HCT116 (cell line): ENCODE measurements at regions not wholly inside any gene's neighbourhood (a gene's known extent, or its start where the extent isn't known, plus 50 kb on each side); places are given as distances from the start of the nearest gene placed in this dataset.

ENCODE experiments used
- ATAC-seq: fragments of 200-7000 bp; cut with Tn5 transposase; 2 replicates; pipeline ENCODE4 v1.9.1; 2020; ENCODE audit warnings: mild to moderate bottlenecking, moderate library complexity
- BruUV-seq: library from RNA; stranded (reverse); fragments of 400-500 nt; replicated peaks from 2 replicates; lab custom pipeline; 2021; lab: Mats Ljungman, UMichigan
- CTCF ChIA-PET: fragments of 300-600 bp; sonication (Branson Sonifier 250); formaldehyde crosslinking; loops from one replicate; lab custom pipeline; 2021; ENCODE audit warnings: antibody characterized with exemption; lab: Charles Lee
- POLR2A ChIA-PET: fragments of 300-600, 350-600 bp; sonication (Branson Sonifier 250); formaldehyde crosslinking; loops from one replicate; lab custom pipeline; 2021; ENCODE audit warnings: antibody characterized with exemption; lab: Charles Lee
- RAD21 ChIA-PET, 2 experiments: fragments of 300-600 bp; sonication (Branson Sonifier 250); formaldehyde crosslinking; loops; one replicate each; lab custom pipeline; 2023; ENCODE audit warnings: low total read pairs in 2 of 2; ENCODE audit not compliant: uncharacterized antibody in 2 of 2, unreplicated experiment in 2 of 2, low non-redundant PET in 1 of 2; lab: Charles Lee
- DNase-seq: peaks from one replicate; pipeline ENCODE4 v3.0.0-alpha.2; 2010; ENCODE audit warnings: low read depth, low spot score
- H2AFZ ChIP-seq: fragments of 200-600 bp; shearing (Covaris generic), sonication (generic); 2 replicates; pipeline ENCODE4 v1.6.1; 2017; ENCODE audit warnings: low read depth, mixed run types, mixed read lengths, antibody characterized with exemption, low read length; ENCODE audit not compliant: poor library complexity, severe bottlenecking
- H3K27ac ChIP-seq: 2 replicates; pipeline ENCODE4 v1.5.1; 2012; ENCODE audit warnings: low read depth, low read length
- H3K27me3 ChIP-seq: fragments of 200-600 bp; sonication (generic); 2 replicates; pipeline ENCODE4 v1.6.1; 2016; ENCODE audit warnings: mixed run types, low read length, mixed read lengths; ENCODE audit not compliant: insufficient read depth
- H3K36me3 ChIP-seq, 2 experiments: fragments of 200-500 bp in 1 of 2; fragments of 200-600 bp in 1 of 2; sonication (Bioruptor generic) in 1 of 2; sonication (generic) in 1 of 2; 2 replicates each; pipeline versions ENCODE4 v1.5.1 to v1.6.1; 2014 to 2016; ENCODE audit warnings: low read length in 2 of 2, inconsistent platforms in 1 of 2, mixed read lengths in 1 of 2, mixed run types in 1 of 2; ENCODE audit not compliant: insufficient read depth in 2 of 2, control insufficient read depth in 1 of 2
- H3K4me1 ChIP-seq, 2 experiments: fragments of 200-600 bp in 1 of 2; sonication (generic) in 1 of 2; 2 replicates each; pipeline versions ENCODE4 v1.5.1 to v1.6.1; 2012 to 2017; ENCODE audit warnings: low read length in 2 of 2, inconsistent platforms in 1 of 2, mild to moderate bottlenecking in 1 of 2, mixed read lengths in 1 of 2, mixed run types in 1 of 2, moderate library complexity in 1 of 2; ENCODE audit not compliant: insufficient read depth in 2 of 2, control insufficient read depth in 1 of 2
- H3K4me2 ChIP-seq: fragments of 200-600 bp; sonication (generic); 2 replicates; pipeline ENCODE4 v1.6.1; 2017; ENCODE audit warnings: mixed run types, low read length, mixed read lengths
- H3K4me3 ChIP-seq, 2 experiments: fragments of 200-600 bp in 1 of 2; sonication (generic) in 1 of 2; replicated peaks in 1 of 2; 2 replicates each; pipeline ENCODE4 v1.5.1; 2011 to 2016; ENCODE audit warnings: low read length in 2 of 2, control low read depth in 1 of 2, low read depth in 1 of 2, mild to moderate bottlenecking in 1 of 2, mixed read lengths in 1 of 2, mixed run types in 1 of 2
- H3K79me2 ChIP-seq: fragments of 200-600 bp; sonication (generic); 2 replicates; pipeline ENCODE4 v1.6.1; 2017; ENCODE audit warnings: mild to moderate bottlenecking, mixed run types, low read length, moderate library complexity, mixed read lengths; ENCODE audit not compliant: insufficient read depth
- H3K9ac ChIP-seq: fragments of 200-600 bp; sonication (generic); 2 replicates; pipeline ENCODE4 v1.6.1; 2016; ENCODE audit warnings: low read length, mixed read lengths
- H3K9me2 ChIP-seq: fragments of 200-600 bp; sonication (generic), shearing (Covaris generic); 2 replicates; pipeline ENCODE4 v1.6.1; 2017; ENCODE audit warnings: mixed run types, mild to moderate bottlenecking, moderate library complexity; ENCODE audit not compliant: insufficient read depth
- H3K9me3 ChIP-seq, 2 experiments: fragments of 200-500 bp in 1 of 2; fragments of 200-600 bp in 1 of 2; sonication (Bioruptor generic) in 1 of 2; sonication (generic) in 1 of 2; 2 replicates each; pipeline ENCODE4 v1.6.1; 2014 to 2017; ENCODE audit warnings: low read length in 2 of 2, mixed read lengths in 2 of 2, inconsistent platforms in 1 of 2, low read depth in 1 of 2, mild to moderate bottlenecking in 1 of 2, mixed run types in 1 of 2, moderate library complexity in 1 of 2; ENCODE audit not compliant: control insufficient read depth in 1 of 2, insufficient read depth in 1 of 2
- H4K20me1 ChIP-seq: fragments of 200-600 bp; sonication (generic), shearing (Covaris generic); 2 replicates; pipeline ENCODE4 v1.6.1; 2017; ENCODE audit warnings: mixed run types, mild to moderate bottlenecking, moderate library complexity; ENCODE audit not compliant: insufficient read depth
- ATF3 ChIP-seq: IDR thresholded peaks from 2 replicates; pipeline ENCODE4 v1.6.1; 2012
- CEBPB ChIP-seq: IDR thresholded peaks from 2 replicates; pipeline ENCODE4 v1.6.1; 2012; ENCODE audit warnings: low read depth
- CTCF ChIP-seq, 3 experiments: fragments of 200-600 bp in 1 of 3; sonication (generic) in 1 of 3; IDR thresholded peaks in 2 of 3; conservative IDR thresholded peaks in 1 of 3; 2 replicates each; pipeline ENCODE4 v1.5.1; 2012 to 2017; ENCODE audit warnings: low read depth in 2 of 3, low read length in 2 of 3, antibody characterized with exemption in 1 of 3, borderline replicate concordance in 1 of 3, control low read depth in 1 of 3, mild to moderate bottlenecking in 1 of 3, mixed read lengths in 1 of 3, mixed run types in 1 of 3, moderate library complexity in 1 of 3; ENCODE audit not compliant: insufficient read depth in 1 of 3
- EGR1 ChIP-seq: IDR thresholded peaks from 2 replicates; pipeline ENCODE4 v1.6.1; 2012; ENCODE audit warnings: low read depth
- EZH2 ChIP-seq: fragments of 200-600 bp; sonication (generic); IDR thresholded peaks from 2 replicates; pipeline ENCODE4 v1.6.1; 2017; ENCODE audit warnings: antibody characterized with exemption, mixed run types
- EZH2phosphoT487 ChIP-seq: fragments of 200-600 bp; IDR thresholded peaks from 2 replicates; pipeline ENCODE4 v1.6.1; 2018; ENCODE audit warnings: antibody characterized with exemption, borderline replicate concordance
- MAX ChIP-seq: IDR thresholded peaks from 2 replicates; pipeline ENCODE4 v1.6.1; 2012
- POLR2A ChIP-seq: IDR thresholded peaks from 2 replicates; pipeline ENCODE4 v1.7.0; 2011; ENCODE audit warnings: borderline replicate concordance; ENCODE audit not compliant: insufficient read depth, insufficient read length; ENCODE audit errors: extremely low read depth
- RAD21 ChIP-seq: IDR thresholded peaks from 2 replicates; pipeline ENCODE4 v1.6.1; 2012; ENCODE audit warnings: low read depth, mild to moderate bottlenecking
- SP1 ChIP-seq: IDR thresholded peaks from 2 replicates; pipeline ENCODE4 v1.6.1; 2012; ENCODE audit warnings: low read depth
- TCF7L2 ChIP-seq: IDR thresholded peaks from 2 replicates; pipeline ENCODE4 v1.7.0; 2011; ENCODE audit warnings: borderline replicate concordance, inconsistent platforms; ENCODE audit not compliant: insufficient read depth, insufficient read length; ENCODE audit errors: extremely low read depth
- ZBTB33 ChIP-seq: IDR thresholded peaks from 2 replicates; pipeline ENCODE4 v1.6.1; 2011; ENCODE audit warnings: mild to moderate bottlenecking, low read length, moderate library complexity; ENCODE audit not compliant: insufficient replicate concordance; ENCODE audit errors: extremely low read depth
- intact Hi-C: fragments of 100-400 bp; cut with micrococcal nuclease; formaldehyde crosslinking; loops from 2 replicates; pipeline ENCODE4 v1.10.0; 2022

GRCh38 chr12:89797436-89797835 is 88.8 kb upstream of the ATP2B1 start:
- no peaks in the 10 kb centered on the region for H3K4me1 ChIP-seq
- no peaks in the 10 kb centered on the region for H3K79me2 ChIP-seq
- H3K4me3 ChIP-seq: no peak overlapping the region
- CTCF ChIA-PET: no interaction called here
- no peaks in the 10 kb centered on the region for H3K9me2 ChIP-seq
- no TSS peak for BruUV-seq
- ATAC-seq: no peak
- no peak overlapping the region for H3K27ac ChIP-seq
- no peak overlapping the region for H2AFZ ChIP-seq
- no peaks in the 10 kb centered on the region for H3K27me3 ChIP-seq
- no peak for TF ChIP-seq EZH2
- no peaks in the 10 kb centered on the region for H3K36me3 ChIP-seq
- H4K20me1 ChIP-seq: no peaks in the 10 kb centered on the region
- DNase-seq: no peak
- intact Hi-C loops: no loop called here
- POLR2A ChIA-PET: no interaction called here
- no peak overlapping the region for H3K9ac ChIP-seq
- H3K4me2 ChIP-seq: no peak overlapping the region
- RAD21 ChIA-PET: no interaction called here
- no peaks in the 10 kb centered on the region for H3K9me3 ChIP-seq

- DNase-seq: no peak
- H2AFZ ChIP-seq: no peak overlapping the region
- no peak overlapping the region for H3K27ac ChIP-seq
- no peaks in the 10 kb centered on the region for H3K4me1 ChIP-seq
- RAD21 ChIA-PET: no interaction called here
- ATAC-seq: no peak
- no peak overlapping the region for H3K9ac ChIP-seq
- intact Hi-C loops: no loop called here
- H3K27me3 ChIP-seq: no peaks in the 10 kb centered on the region
- H3K36me3 ChIP-seq: no peaks in the 10 kb centered on the region
- BruUV-seq: no TSS peak
- H3K9me2 ChIP-seq: no peaks in the 10 kb centered on the region
- H4K20me1 ChIP-seq: no peaks in the 10 kb centered on the region
- no peak overlapping the region for H3K4me2 ChIP-seq
- no peaks in the 10 kb centered on the region for H3K79me2 ChIP-seq
- no peaks in the 10 kb centered on the region for H3K9me3 ChIP-seq
- no peak overlapping the region for H3K4me3 ChIP-seq
- CTCF ChIA-PET: no interaction called here
- POLR2A ChIA-PET: no interaction called here
- TF ChIP-seq ATF3 (no peak), EZH2phosphoT487 (no peak), CEBPB (no peak), CTCF (IDR thresholded peaks at IDR 0.05 in 2 of 3, conservative IDR thresholded peaks at IDR 0.05 in 1 of 3; ENCODE audit: borderline replicate concordance in 1 of 3, insufficient read depth in 1 of 3, low read depth in 2 of 3, low read length in 2 of 3) (no peak), POLR2A (no peak), TCF7L2 (no peak), RAD21 (no peak), EGR1 (no peak), SP1 (no peak), MAX (no peak), EZH2 (no peak), ZBTB33 (no peak)
Observed at GRCh38 chr12:89796798-89797382, 88.3 kb upstream of the ATP2B1 start.
